ENCODE measurements at regions not wholly inside any gene's neighbourhood (a gene's known extent, or its start where the extent isn't known, plus 50 kb on each side); places are given as distances from the start of the nearest gene placed in this dataset.
A peak's percentile ranks its signal among the peaks of the same experiment; 100 is the strongest.

DNA sequence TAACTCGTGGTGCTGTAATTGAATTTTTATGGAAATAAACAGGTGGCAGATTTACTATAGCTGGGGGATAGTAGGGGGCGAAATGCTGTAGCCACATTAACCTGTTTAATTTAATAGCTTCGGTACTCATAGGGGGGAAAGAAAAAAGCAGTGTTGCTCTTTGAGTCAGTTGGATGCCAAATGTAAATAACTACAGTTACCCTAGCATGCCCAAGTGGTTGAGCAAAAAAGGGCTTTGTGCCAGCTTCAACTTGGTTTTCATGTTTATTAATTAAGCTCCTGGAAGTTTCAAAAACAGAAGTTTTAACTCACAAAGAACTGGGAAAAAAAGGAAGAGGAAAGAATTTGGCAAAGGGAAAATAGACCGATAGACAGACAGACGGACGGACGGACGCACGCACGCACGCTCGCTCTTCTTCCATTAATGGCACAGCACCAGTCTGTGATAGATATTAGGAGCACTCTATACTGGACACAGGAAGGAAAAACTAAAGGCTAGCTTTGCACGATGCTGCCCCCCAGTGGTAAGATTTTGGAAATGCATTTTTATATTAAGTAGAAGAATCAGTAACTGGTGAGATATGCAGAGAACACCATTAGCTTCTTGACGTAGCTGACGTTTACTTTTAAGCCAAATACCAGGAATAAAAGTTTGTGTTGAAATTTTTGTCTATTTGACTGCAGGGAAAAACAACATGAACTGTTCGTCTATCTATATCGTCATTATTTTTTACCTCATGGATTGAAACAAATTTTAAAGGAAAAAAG is 151.8 kb downstream of the SLC7A11 start:
- TF ChIP-seq, protein P1, sequence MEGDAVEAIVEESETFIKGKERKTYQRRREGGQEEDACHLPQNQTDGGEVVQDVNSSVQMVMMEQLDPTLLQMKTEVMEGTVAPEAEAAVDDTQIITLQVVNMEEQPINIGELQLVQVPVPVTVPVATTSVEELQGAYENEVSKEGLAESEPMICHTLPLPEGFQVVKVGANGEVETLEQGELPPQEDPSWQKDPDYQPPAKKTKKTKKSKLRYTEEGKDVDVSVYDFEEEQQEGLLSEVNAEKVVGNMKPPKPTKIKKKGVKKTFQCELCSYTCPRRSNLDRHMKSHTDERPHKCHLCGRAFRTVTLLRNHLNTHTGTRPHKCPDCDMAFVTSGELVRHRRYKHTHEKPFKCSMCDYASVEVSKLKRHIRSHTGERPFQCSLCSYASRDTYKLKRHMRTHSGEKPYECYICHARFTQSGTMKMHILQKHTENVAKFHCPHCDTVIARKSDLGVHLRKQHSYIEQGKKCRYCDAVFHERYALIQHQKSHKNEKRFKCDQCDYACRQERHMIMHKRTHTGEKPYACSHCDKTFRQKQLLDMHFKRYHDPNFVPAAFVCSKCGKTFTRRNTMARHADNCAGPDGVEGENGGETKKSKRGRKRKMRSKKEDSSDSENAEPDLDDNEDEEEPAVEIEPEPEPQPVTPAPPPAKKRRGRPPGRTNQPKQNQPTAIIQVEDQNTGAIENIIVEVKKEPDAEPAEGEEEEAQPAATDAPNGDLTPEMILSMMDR (IDR thresholded peaks at IDR 0.05): peak; percentile 30 to 70
- no peak for TF ChIP-seq POLR2A (IDR thresholded peaks at IDR 0.05)

Data from suprapubic skin (tissue), 3 donors.